Non-pigmented ciliary epithelial cell (primary cell): ENCODE measurements at regions not wholly inside any gene's neighbourhood (a gene's known extent, or its start where the extent isn't known, plus 50 kb on each side); places are given as distances from the start of the nearest gene placed in this dataset.

ENCODE experiments used
- DNase-seq: peaks from one replicate; pipeline ENCODE4 v3.0.0-alpha.2; 2010; ENCODE audit warnings: low read depth

GRCh38 chr15:93317772-93318171 lies 228.8 kb upstream of the RGMA start:
- no peak for DNase-seq

DNA sequence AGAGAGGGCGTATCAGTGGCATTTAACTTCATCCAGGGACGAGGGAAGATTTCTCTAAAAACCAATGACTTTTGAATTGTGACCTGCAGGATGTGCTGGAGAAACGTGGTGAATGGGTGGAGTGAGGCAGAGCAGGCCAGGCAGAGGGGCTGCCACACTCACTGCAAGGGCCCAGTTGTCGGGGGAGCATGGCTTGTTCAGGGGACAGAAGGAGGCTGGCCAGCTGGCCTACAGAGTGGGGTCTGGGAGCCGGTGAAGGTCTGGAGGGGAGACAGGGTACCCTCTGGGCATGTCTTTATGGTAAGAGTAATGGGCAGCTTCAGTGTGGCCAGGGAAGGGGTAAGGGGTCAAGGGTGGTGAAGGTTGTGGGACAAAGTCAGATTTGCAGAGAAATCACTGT lies 225.2 kb upstream of the RGMA start:
- no peak for DNase-seq

GRCh38 chr15:93312891-93313486 lies 224.0 kb upstream of the RGMA start:
- no peak for DNase-seq

DNA sequence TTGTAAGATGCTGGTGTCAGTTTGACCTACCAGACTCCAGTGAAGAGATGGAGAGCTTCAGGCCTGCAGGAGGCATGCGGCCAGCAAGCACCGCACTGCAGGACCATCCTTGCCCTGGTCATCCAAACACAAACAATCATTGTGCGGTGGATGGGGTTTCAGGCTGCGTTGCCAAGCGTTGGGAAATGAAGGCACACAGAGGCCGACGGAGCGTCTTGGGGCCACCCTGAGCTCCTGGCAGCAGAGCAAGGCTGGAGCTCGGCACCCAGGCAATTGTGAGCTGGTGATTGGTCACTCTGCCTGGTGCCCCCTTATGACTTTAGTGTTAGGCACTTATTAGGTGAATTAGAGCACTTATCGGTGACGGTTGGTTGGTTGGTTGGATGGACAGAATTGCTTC lies 222.6 kb upstream of the RGMA start:
- DNase-seq = no peak

- DNase-seq = no peak
Measured at GRCh38 chr15:93308026-93308690, 219.1 kb upstream of the RGMA start.

- DNase-seq = no peak
Measured at GRCh38 chr15:93307513-93307912, 218.5 kb upstream of the RGMA start.

- no peak for DNase-seq
Measured at GRCh38 chr15:93305306-93305705, 216.3 kb upstream of the RGMA start.

- no peak for DNase-seq
Measured at GRCh38 chr15:93302080-93302765, 213.2 kb upstream of the RGMA start.

DNA sequence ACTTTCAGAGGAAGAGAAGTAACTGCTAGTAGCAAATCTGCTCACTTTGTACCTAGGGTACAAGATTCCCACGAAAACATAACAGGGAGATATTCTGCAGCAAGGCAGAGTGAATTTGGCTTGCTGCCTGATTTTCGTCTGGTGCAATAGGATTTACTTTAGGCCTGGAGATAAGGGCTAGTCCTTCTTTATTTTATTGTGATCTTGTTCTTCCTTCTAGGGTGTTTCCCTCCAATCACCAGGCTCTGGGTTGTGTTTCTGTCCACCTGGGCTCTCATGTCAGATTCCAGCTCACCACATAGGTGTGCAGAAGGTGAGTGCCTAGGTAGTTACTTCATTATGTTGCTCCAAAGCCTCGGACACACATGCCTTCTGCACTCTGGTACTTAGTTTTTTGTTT lies 211.8 kb upstream of the RGMA start:
- DNase-seq = no peak

DNA sequence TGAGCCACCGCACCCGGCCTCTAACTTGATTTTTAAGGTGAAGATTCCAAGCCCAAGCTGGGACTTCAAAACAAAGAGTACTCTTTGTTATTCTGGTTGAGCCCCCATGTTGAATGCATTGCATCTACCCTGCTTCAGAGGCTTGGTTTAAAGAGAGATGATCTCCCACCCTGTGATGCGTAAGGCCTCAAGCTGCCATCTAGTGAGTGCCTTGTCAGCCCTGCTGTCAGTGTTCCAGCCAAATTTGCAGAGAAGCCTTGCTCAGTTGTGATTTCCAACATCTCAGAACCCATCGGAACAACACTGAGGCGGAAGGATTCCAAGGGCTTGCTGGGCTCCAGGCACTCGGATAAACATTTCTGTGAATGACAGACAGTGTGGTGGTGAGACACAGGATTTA lies 210.7 kb upstream of the RGMA start:
- DNase-seq = no peak

DNA sequence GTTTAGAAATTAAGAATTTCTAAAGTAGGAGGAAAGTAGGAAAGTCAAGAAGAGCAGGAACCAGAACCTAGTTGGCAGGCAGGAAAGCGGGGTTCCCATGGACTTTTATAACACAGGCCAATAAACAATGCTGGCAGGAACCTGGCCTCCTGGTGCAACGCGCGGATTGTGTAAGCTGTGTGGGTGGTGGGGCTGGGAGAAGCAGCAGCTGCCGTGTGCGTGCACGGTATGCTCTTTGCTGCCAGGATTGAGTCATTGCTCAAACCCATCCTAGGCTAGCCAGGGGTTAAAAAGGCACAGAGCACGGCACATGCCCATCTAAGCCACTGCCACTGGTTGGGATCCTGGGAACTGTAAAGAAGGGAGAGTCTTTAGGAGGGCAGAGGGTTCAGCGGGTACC lies 209.9 kb upstream of the RGMA start:
- DNase-seq = no peak

GRCh38 chr15:93296759-93297500 lies 207.9 kb upstream of the RGMA start:
- no peak for DNase-seq

- DNase-seq = no peak
Measured at GRCh38 chr15:93294896-93295295, 205.9 kb upstream of the RGMA start.

GRCh38 chr15:93294066-93294465 lies 205.1 kb upstream of the RGMA start:
- DNase-seq = no peak

DNA sequence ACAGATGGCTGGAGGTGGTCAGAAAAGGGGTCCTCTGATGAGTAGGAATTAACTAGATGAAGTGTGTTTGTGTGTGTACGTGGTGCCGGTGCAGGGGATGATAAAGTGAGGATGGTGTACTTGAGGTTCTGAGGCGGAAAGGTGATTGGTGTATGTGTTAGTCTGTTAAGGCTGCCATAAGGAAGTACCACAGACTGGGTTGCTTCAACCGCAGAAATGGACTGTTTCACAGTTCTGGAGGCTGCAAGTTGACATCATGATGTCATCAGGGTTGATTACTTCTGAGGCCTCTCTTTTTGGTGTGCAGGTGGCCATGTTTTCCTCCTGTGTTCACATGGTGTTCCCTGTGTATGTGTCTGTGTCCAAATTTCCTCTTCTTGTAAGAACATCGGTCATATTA lies 202.4 kb upstream of the RGMA start:
- DNase-seq = no peak

GRCh38 chr15:93290618-93290946 lies 201.6 kb upstream of the RGMA start:
- no peak for DNase-seq

GRCh38 chr15:93289941-93290617 lies 201.1 kb upstream of the RGMA start:
- no peak for DNase-seq

GRCh38 chr15:93288728-93289294 lies 199.8 kb upstream of the RGMA start:
- DNase-seq = no peak

GRCh38 chr15:93286446-93286845 lies 197.4 kb upstream of the RGMA start:
- no peak for DNase-seq

- no peak for DNase-seq
Measured at GRCh38 chr15:93283854-93284253, 194.8 kb upstream of the RGMA start.

- no peak for DNase-seq
Measured at GRCh38 chr15:93282808-93283207, 193.8 kb upstream of the RGMA start.

DNA sequence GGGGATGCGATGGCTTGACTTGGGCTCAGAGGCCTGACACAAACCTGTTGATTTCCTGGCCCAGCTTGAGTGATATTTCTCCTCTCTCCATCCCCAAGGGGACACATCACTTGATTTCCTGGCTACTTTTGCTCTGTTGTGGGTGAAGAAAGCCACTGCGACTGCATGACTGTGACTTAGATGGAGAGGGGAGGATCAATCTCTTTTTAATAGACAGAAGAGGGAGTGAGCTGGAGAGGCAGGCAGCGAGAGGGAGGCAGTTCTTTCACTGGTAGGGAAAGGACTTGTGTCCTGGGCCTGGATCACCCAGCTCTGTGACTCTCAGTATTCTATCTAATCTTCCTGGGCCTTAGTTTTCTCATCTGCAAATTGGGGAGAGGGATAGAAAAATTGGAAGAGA lies 189.8 kb upstream of the RGMA start:
- no peak for DNase-seq
